ENCODE measurements at regions not wholly inside any gene's neighbourhood (a gene's known extent, or its start where the extent isn't known, plus 50 kb on each side); places are given as distances from the start of the nearest gene placed in this dataset.

- WGBS (ENCODE audit: insufficient coverage), result 95% methylated on average over 7 of the region's 7 CpGs
- DNase-seq, result no peak
- intact Hi-C loops (cut with micrococcal nuclease), result no loop called here
- H3K4me3 Mint-ChIP-seq, result no peak overlapping the region
- no peaks in the 10 kb centered on the region for H3K9me3 Mint-ChIP-seq
- Histone ChIP-seq H3K36me3 (ENCODE audit: control insufficient read depth, insufficient read depth, low read length) (no peaks in the 10 kb centered on the region), H3K4me3 (ENCODE audit: low read length) (no peak overlapping the region), H3K9me3 (ENCODE audit: control insufficient read depth, insufficient read depth, low read length) (no peaks in the 10 kb centered on the region), H3K4me1 (ENCODE audit: control insufficient read depth, insufficient read depth, low read length) (no peaks in the 10 kb centered on the region), H3K27me3 (ENCODE audit: control insufficient read depth, insufficient read depth, low read length) (no peaks in the 10 kb centered on the region), H3K27ac (ENCODE audit: low read length) (no peak overlapping the region)
- TF ChIP-seq, protein P1, sequence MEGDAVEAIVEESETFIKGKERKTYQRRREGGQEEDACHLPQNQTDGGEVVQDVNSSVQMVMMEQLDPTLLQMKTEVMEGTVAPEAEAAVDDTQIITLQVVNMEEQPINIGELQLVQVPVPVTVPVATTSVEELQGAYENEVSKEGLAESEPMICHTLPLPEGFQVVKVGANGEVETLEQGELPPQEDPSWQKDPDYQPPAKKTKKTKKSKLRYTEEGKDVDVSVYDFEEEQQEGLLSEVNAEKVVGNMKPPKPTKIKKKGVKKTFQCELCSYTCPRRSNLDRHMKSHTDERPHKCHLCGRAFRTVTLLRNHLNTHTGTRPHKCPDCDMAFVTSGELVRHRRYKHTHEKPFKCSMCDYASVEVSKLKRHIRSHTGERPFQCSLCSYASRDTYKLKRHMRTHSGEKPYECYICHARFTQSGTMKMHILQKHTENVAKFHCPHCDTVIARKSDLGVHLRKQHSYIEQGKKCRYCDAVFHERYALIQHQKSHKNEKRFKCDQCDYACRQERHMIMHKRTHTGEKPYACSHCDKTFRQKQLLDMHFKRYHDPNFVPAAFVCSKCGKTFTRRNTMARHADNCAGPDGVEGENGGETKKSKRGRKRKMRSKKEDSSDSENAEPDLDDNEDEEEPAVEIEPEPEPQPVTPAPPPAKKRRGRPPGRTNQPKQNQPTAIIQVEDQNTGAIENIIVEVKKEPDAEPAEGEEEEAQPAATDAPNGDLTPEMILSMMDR (IDR thresholded peaks at IDR 0.05), result no peak
- peaks cover 3 to 14% of the 10 kb centered on the region in 2 donors for H3K27me3 Mint-ChIP-seq (ENCODE audit: low read depth in 2 of 2)
- ATAC-seq, result no peak
- no peaks in the 10 kb centered on the region for H3K36me3 Mint-ChIP-seq
- H3K4me1 Mint-ChIP-seq, result no peaks in the 10 kb centered on the region
- H3K27ac Mint-ChIP-seq, result no peak overlapping the region
Observed at GRCh38 chr21:32136546-32136945, 142.3 kb downstream of the MIS18A start.

DNA sequence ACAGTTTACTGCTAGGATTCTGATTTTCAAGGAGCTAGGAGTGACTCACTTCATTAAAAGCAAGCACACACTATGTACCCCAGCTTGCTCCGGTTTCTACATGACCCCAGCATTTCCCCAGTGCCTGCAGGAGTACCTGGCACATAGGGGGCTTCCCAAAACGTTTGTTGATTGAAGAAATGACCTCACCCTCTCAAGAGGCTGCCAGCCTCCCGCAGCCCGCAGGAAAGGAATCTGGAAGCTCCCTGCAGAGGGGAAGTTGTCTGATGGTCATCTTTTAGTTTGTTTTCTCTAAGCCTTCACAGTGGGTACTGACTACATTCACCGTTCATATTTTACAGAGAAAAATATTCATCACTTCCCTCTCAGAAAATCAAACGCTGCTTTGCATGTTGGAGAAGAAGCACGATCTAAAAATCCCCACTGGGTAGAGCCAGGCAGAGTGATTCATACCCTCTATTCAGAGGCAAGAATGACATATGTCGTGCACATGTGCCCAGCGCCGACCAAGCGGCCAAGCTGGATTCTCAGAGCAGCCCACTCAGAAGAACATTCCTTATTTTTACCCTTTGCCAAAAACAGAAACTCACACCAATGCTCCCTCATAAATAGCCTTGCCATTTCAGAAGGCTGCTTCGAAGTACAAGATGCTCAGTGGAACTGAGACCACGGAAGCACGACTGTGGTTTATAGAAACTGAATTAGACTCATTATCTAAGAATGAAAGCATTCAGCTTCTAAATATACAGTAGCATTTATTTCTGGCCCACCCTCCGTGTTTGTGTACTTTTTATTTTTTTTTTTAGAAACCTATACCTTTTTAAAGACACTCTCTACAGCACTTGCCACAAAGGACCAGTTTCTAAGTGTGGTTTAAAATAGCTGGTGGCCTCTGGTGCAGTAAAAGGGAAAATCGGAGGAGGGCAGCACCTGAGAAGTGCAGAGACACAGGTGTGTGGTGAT, 143.2 kb downstream of the MIS18A start:
- Histone ChIP-seq H3K27ac (ENCODE audit: low read length) (no peak overlapping the region), H3K4me3 (ENCODE audit: low read length) (no peak overlapping the region), H3K9me3 (ENCODE audit: control insufficient read depth, insufficient read depth, low read length) (no peaks in the 10 kb centered on the region), H3K27me3 (ENCODE audit: control insufficient read depth, insufficient read depth, low read length) (no peaks in the 10 kb centered on the region), H3K4me1 (ENCODE audit: control insufficient read depth, insufficient read depth, low read length) (no peaks in the 10 kb centered on the region), H3K36me3 (ENCODE audit: control insufficient read depth, insufficient read depth, low read length) (no peaks in the 10 kb centered on the region)
- no peaks in the 10 kb centered on the region for H3K4me1 Mint-ChIP-seq
- no peak overlapping the region for H3K4me3 Mint-ChIP-seq
- ATAC-seq, result no peak
- DNase-seq, result no peak
- intact Hi-C loops (cut with micrococcal nuclease), result no loop called here
- no peaks in the 10 kb centered on the region for H3K36me3 Mint-ChIP-seq
- no peak overlapping the region for H3K27ac Mint-ChIP-seq
- WGBS (ENCODE audit: insufficient coverage), result 56% methylated on average over 13 of the region's 16 CpGs
- H3K27me3 Mint-ChIP-seq (ENCODE audit: low read depth in 2 of 2), result peaks cover 11 to 16% of the 10 kb centered on the region in 2 donors
- no peaks in the 10 kb centered on the region for H3K9me3 Mint-ChIP-seq
- TF ChIP-seq, protein P1 (IDR thresholded peaks at IDR 0.05), result no peak

DNA sequence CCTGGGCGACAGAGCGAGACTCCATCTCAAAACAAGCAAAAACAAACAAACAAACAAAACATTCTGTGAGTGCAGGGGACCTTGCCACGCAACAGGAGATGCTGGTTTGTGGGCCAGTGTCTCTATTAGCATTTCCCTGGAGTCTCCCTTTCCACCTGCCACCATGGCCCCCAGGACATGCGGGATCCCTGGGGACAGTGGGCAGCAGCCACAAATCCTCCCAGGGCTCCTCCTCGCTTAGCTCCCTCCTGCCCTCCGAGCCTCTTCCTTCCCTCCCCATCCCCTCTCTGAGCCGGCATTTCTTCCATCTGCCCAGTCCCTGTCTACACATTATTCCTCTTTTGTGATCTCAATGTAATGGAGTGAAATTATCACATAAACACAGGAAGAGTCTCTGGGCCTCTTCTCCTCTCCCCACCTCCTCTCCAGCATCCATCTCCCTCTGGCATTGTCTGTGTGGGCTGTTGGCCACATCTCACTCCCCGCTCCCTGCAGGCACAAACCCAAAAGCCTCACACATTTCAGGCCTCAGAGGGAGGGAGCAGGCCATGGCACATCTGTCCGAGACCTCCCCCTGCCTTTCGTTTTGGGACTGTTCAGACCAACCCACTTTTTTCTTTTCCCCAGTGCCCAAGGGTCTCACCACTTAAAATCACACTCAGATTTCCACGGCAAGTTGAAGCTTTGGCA, 144.3 kb downstream of the MIS18A start:
- DNase-seq, result no peak
- H3K4me3 ChIP-seq (ENCODE audit: low read length), result no peak overlapping the region
- Mint-ChIP-seq H3K4me1 (no peaks in the 10 kb centered on the region), H3K9me3 (no peaks in the 10 kb centered on the region), H3K36me3 (no peaks in the 10 kb centered on the region), H3K27me3 (ENCODE audit: low read depth in 2 of 2) (peaks cover 16% of the 10 kb centered on the region in 2 donors), H3K27ac (no peak overlapping the region), H3K4me3 (no peak overlapping the region)
- TF ChIP-seq, protein P1 (IDR thresholded peaks at IDR 0.05), result no peak
- intact Hi-C loops (cut with micrococcal nuclease), result no loop called here
- 61% methylated on average over 11 of the region's 11 CpGs for WGBS (ENCODE audit: insufficient coverage)
- ATAC-seq, result no peak
- no peaks in the 10 kb centered on the region for H3K4me1 ChIP-seq (ENCODE audit: control insufficient read depth, insufficient read depth, low read length)
- no peaks in the 10 kb centered on the region for H3K9me3 ChIP-seq (ENCODE audit: control insufficient read depth, insufficient read depth, low read length)
- no peaks in the 10 kb centered on the region for H3K27me3 ChIP-seq (ENCODE audit: control insufficient read depth, insufficient read depth, low read length)
- H3K27ac ChIP-seq (ENCODE audit: low read length), result no peak overlapping the region
- H3K36me3 ChIP-seq (ENCODE audit: control insufficient read depth, insufficient read depth, low read length), result no peaks in the 10 kb centered on the region

Data from natural killer cell (primary cell).